RWPE1 (cell line): ENCODE measurements at regions not wholly inside any gene's neighbourhood (a gene's known extent, or its start where the extent isn't known, plus 50 kb on each side); places are given as distances from the start of the nearest gene placed in this dataset.

Experiments used
- CTCF ChIA-PET: fragments of 350-600 bp; sonication (Branson Sonifier 250); formaldehyde crosslinking; extraction: SDS; loops from one replicate; lab custom pipeline; 2021; lab: Yijun Ruan, JAX
- POLR2A ChIA-PET: fragments of 400-600 bp; formaldehyde crosslinking; extraction: SDS; loops from one replicate; lab custom pipeline; 2020; ENCODE audit warnings: antibody characterized with exemption; ENCODE audit not compliant: low non-redundant PET; lab: Yijun Ruan, JAX
- DNase-seq: peaks from one replicate; pipeline ENCODE4 v3.0.0; 2012; ENCODE audit warnings: low spot score
- H3K27ac ChIP-seq: fragments of 450-650 bp; 2 replicates; pipeline ENCODE4 v1.5.1; 2017
- TF ChIP-seq, protein P1 (sequence below): fragments of 450-650 bp; conservative IDR thresholded peaks from 2 replicates; pipeline ENCODE4 v1.5.1; 2017; ENCODE audit warnings: low read depth, mild to moderate bottlenecking

GRCh38 chr9:19937121-19937520, 148.3 kb upstream of the SLC24A2 start:
- POLR2A ChIA-PET, result no interaction called here
- DNase-seq, result no peak
- CTCF ChIA-PET, result no interaction called here
- TF ChIP-seq, protein P1, sequence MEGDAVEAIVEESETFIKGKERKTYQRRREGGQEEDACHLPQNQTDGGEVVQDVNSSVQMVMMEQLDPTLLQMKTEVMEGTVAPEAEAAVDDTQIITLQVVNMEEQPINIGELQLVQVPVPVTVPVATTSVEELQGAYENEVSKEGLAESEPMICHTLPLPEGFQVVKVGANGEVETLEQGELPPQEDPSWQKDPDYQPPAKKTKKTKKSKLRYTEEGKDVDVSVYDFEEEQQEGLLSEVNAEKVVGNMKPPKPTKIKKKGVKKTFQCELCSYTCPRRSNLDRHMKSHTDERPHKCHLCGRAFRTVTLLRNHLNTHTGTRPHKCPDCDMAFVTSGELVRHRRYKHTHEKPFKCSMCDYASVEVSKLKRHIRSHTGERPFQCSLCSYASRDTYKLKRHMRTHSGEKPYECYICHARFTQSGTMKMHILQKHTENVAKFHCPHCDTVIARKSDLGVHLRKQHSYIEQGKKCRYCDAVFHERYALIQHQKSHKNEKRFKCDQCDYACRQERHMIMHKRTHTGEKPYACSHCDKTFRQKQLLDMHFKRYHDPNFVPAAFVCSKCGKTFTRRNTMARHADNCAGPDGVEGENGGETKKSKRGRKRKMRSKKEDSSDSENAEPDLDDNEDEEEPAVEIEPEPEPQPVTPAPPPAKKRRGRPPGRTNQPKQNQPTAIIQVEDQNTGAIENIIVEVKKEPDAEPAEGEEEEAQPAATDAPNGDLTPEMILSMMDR, result no peak
- no peak overlapping the region for H3K27ac ChIP-seq

- no peak for DNase-seq
- TF ChIP-seq, protein P1, result no peak
- ChIA-PET CTCF (no interaction called here), POLR2A (no interaction called here)
- H3K27ac ChIP-seq, result no peak overlapping the region
Measured at GRCh38 chr9:19936598-19936997, 147.8 kb upstream of the SLC24A2 start.

GRCh38 chr9:19935422-19935821, 146.6 kb upstream of the SLC24A2 start:
- CTCF ChIA-PET, result interaction anchor here (1.0 kb wide), 1 partner anchor 22 kb away, joined by 3 read pairs; no protein-coding TSS in a partner anchor
- POLR2A ChIA-PET, result no interaction called here
- TF ChIP-seq, protein P1, result no peak

GRCh38 chr9:19934301-19934871, 145.5 kb upstream of the SLC24A2 start:
- CTCF ChIA-PET, result no interaction called here
- H3K27ac ChIP-seq, result no peak overlapping the region
- POLR2A ChIA-PET, result no interaction called here
- DNase-seq, result no peak
- TF ChIP-seq, protein P1, result no peak

More at GRCh38 chr9:19935422-19935821, 146.6 kb upstream of the SLC24A2 start:
- DNase-seq, result no peak
- H3K27ac ChIP-seq, result no peak overlapping the region

GRCh38 chr9:19931098-19931890, 142.5 kb upstream of the SLC24A2 start:
- ChIA-PET POLR2A (no interaction called here), CTCF (interaction anchor here (1.3 kb wide), 1 partner anchor 1180 kb away, joined by 4 read pairs; no protein-coding TSS in a partner anchor)
- no peak overlapping the region for H3K27ac ChIP-seq
- TF ChIP-seq, protein P1, result no peak
- DNase-seq, result no peak

GRCh38 chr9:19927560-19927959, 138.7 kb upstream of the SLC24A2 start:
- ChIA-PET CTCF (interaction anchor here (0.7 to 1.0 kb wide), 2 partner anchors 463 to 1548 kb away, joined by 3 to 4 read pairs; no protein-coding TSS in a partner anchor), POLR2A (no interaction called here)
- H3K27ac ChIP-seq, result no peak overlapping the region
- TF ChIP-seq, protein P1, result no peak
- no peak for DNase-seq
